ENCODE measurements at regions not wholly inside any gene's neighbourhood (a gene's known extent, or its start where the extent isn't known, plus 50 kb on each side); places are given as distances from the start of the nearest gene placed in this dataset.

DNA sequence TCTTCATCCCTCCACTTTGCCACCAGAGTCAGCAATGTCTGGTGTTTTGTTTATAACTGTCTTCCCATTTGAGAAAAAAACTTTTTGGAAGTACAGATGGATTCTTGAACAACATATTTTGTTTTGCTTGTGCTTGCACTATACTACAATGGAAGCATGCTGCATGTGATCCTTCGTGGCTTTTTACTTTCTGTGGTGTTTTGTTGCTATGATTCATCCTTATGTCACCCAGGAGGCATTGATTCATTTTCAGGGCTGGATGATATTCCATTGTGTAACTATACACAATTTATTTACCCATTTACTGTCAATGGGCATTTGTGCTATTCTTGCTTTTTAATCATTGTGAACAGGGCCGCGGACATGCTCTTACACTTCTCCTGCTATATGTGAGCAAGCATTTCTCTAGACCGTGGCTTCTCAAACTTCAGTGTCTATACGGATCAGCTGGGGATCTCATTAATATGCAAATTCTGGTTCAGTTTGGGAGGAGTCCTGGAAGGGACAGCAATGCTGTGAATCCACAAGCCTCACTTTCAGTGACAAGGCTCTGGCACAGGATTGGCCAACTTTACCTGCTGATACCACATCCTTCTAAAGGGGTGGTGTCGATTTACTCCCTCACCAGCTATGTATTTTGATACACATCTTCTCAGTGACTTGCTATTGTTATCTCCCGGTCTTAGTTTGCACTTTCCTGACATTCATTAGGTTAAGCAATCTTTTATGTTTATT, 65.9 kb downstream of the POLR2M start:
- TF ChIP-seq POLR2A (IDR thresholded peaks at IDR 0.05; ENCODE audit: low read depth, low read length) (no peak), POLR2AphosphoS5 (IDR thresholded peaks at IDR 0.05; ENCODE audit: low read depth, low read length) (no peak)
